Tibial artery (tissue), 4 donors: ENCODE measurements at regions not wholly inside any gene's neighbourhood (a gene's known extent, or its start where the extent isn't known, plus 50 kb on each side); places are given as distances from the start of the nearest gene placed in this dataset.
"Not testable (repeated sequence)": the region's sequence is repeated elsewhere in the genome, so short reads cannot be mapped to it uniquely, and the experiment has no call there.

Experiments
- DNase-seq, 2 donors: peaks; one replicate each; pipeline ENCODE4 v3.0.0-alpha.2; 2019
- H3K27ac ChIP-seq, 2 donors: fragments of 200-600 bp; sonication (generic) in 1 of 2; 1 replicate in 1 of 2; 2 replicates in 1 of 2; pipeline ENCODE4 v1.5.1; 2018 to 2019; ENCODE audit warnings: mild to moderate bottlenecking in 1 of 2
- H3K27me3 ChIP-seq, 2 donors: fragments of 200-600 bp; sonication (generic) in 1 of 2; one replicate each; pipeline versions ENCODE4 v1.5.1 to v1.6.0; 2016 to 2019
- H3K36me3 ChIP-seq, 3 donors: fragments of 200-600 bp; sonication (generic) in 2 of 3; one replicate each; pipeline ENCODE4 v1.5.1; 2016 to 2019; ENCODE audit warnings: mild to moderate bottlenecking in 2 of 3
- H3K4me1 ChIP-seq, 4 donors: fragments of 200-600 bp; sonication (generic) in 2 of 4; 1 replicate in 3 of 4; 2 replicates in 1 of 4; pipeline ENCODE4 v1.5.1; 2016 to 2019
- H3K4me3 ChIP-seq, 2 donors: fragments of 200-600 bp; sonication (generic) in 1 of 2; 1 replicate in 1 of 2; 2 replicates in 1 of 2; pipeline ENCODE4 v1.5.1; 2018 to 2019; ENCODE audit warnings: mild to moderate bottlenecking in 2 of 2
- H3K9me3 ChIP-seq, 3 donors: fragments of 200-600 bp; sonication (generic) in 1 of 3; one replicate each; pipeline ENCODE4 v1.5.1; 2016 to 2019
- CTCF ChIP-seq, 2 experiments: fragments of 200-600 bp in 1 of 2; fragments of 450-650 bp in 1 of 2; IDR thresholded peaks; one replicate each; pipeline ENCODE4 v1.5.1; 2017 to 2019; ENCODE audit warnings: antibody characterized with exemption in 2 of 2, mild to moderate bottlenecking in 1 of 2, moderate library complexity in 1 of 2
- intact Hi-C: fragments of 100-400 bp; cut with DNase I; formaldehyde crosslinking; loops from one replicate; pipeline ENCODE4 v1.15.0; 2023; ENCODE audit warnings: low total_unique reads

GRCh38 chr14:43755707-43756106 is 751.4 kb downstream of the FSCB start:
- Histone ChIP-seq H3K36me3 (no peaks in the 10 kb centered on the region), H3K4me1 (no peaks in the 10 kb centered on the region), H3K4me3 (no peak overlapping the region), H3K27me3 (no peaks in the 10 kb centered on the region), H3K27ac (no peak overlapping the region), H3K9me3 (no peaks in the 10 kb centered on the region)
- intact Hi-C loops, result no loop called here
- TF ChIP-seq CTCF (IDR thresholded peaks at IDR 0.05), result no peak
- DNase-seq, result no peak

DNA sequence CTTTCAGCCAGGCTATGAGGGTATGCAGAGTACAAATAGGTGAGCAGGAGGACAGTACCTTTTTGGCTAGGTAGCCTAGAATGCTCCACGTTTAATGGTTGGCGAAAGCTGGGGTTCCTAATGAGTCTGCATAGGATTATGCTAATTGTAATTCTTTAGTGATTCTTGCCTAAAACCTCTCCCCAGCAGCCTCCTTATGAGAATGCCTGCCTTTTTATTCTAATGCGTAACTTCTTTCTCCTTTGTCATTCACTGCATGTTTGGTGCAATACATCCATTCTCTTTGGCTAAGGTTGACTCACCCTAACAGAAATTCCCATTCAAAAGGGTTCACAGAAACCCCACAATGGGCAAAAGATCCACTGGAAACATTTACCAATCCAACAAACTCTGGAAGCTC is 752.2 kb downstream of the FSCB start:
- no peaks in the 10 kb centered on the region for H3K9me3 ChIP-seq
- H3K27ac ChIP-seq, result no peak overlapping the region
- intact Hi-C loops, result no loop called here
- no peaks in the 10 kb centered on the region for H3K4me1 ChIP-seq
- no peak overlapping the region for H3K4me3 ChIP-seq
- H3K36me3 ChIP-seq, result no peaks in the 10 kb centered on the region
- H3K27me3 ChIP-seq, result no peaks in the 10 kb centered on the region
- TF ChIP-seq CTCF (IDR thresholded peaks at IDR 0.05), result no peak
- no peak for DNase-seq

- intact Hi-C loops, result no loop called here
- Histone ChIP-seq H3K4me1 (no peaks in the 10 kb centered on the region), H3K27ac (no peak overlapping the region), H3K36me3 (no peaks in the 10 kb centered on the region), H3K9me3 (no peaks in the 10 kb centered on the region), H3K27me3 (no peaks in the 10 kb centered on the region), H3K4me3 (no peak overlapping the region)
- no peak for DNase-seq
- no peak for TF ChIP-seq CTCF (IDR thresholded peaks at IDR 0.05)
Measured at GRCh38 chr14:43745746-43746145, 761.3 kb downstream of the FSCB start.

- Histone ChIP-seq H3K4me1 (no peaks in the 10 kb centered on the region), H3K36me3 (no peaks in the 10 kb centered on the region), H3K27me3 (no peaks in the 10 kb centered on the region), H3K27ac (no peak overlapping the region), H3K9me3 (no peaks in the 10 kb centered on the region), H3K4me3 (no peak overlapping the region)
- intact Hi-C loops, result no loop called here
- TF ChIP-seq CTCF (IDR thresholded peaks at IDR 0.05), result no peak
- no peak for DNase-seq
Measured at GRCh38 chr14:43735932-43736331, 771.2 kb downstream of the FSCB start.

- Histone ChIP-seq H3K27me3 (no peaks in the 10 kb centered on the region), H3K36me3 (no peaks in the 10 kb centered on the region), H3K4me3 (no peak overlapping the region), H3K27ac (no peak overlapping the region), H3K9me3 (no peaks in the 10 kb centered on the region), H3K4me1 (no peaks in the 10 kb centered on the region)
- no peak for DNase-seq
- TF ChIP-seq CTCF (IDR thresholded peaks at IDR 0.05), result no peak
- intact Hi-C loops, result no loop called here
Measured at GRCh38 chr14:43729143-43729542, 777.9 kb downstream of the FSCB start.

DNA sequence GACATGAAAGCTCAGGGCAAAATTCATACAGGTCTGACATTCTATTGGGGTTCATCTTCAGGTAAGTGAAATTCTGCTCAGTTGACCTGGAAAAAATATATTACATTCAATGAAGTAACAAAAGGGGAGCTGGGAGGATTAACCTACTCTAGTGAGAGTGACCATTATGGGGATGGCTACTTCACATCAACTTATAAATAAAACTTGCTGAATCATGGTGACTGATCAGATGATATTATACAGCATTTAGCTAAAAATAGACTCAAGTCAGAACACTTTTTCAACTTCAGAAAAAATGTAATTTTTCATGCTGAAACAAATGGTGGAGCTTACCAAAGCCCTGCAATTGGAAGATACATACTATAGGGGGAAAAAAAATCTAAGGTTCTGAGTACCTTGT is 800.2 kb downstream of the FSCB start:
- no peak for DNase-seq
- H3K36me3 ChIP-seq, result no peaks in the 10 kb centered on the region
- intact Hi-C loops, result no loop called here
- no peak overlapping the region for H3K4me3 ChIP-seq
- no peaks in the 10 kb centered on the region for H3K4me1 ChIP-seq
- no peak for TF ChIP-seq CTCF (IDR thresholded peaks at IDR 0.05)
- H3K27me3 ChIP-seq, result no peaks in the 10 kb centered on the region
- no peak overlapping the region for H3K27ac ChIP-seq
- H3K9me3 ChIP-seq, result no peaks in the 10 kb centered on the region

- H3K27me3 ChIP-seq, H3K4me3 ChIP-seq, H3K27ac ChIP-seq, H3K36me3 ChIP-seq, H3K4me1 ChIP-seq, intact Hi-C loops, H3K9me3 ChIP-seq, DNase-seq: not testable (repeated sequence)
Measured at GRCh38 chr14:43698561-43699284, 808.4 kb downstream of the FSCB start.
